Activated naive CD4-positive, alpha-beta T cell treated with anti-CD3 and anti-CD28 coated beads, Interleukin-2, amount 50 U/mL, for 24 hours (primary cell): ENCODE measurements at regions not wholly inside any gene's neighbourhood (a gene's known extent, or its start where the extent isn't known, plus 50 kb on each side); places are given as distances from the start of the nearest gene placed in this dataset.

Experiments
- H3K27ac Mint-ChIP-seq: one replicate; pipeline ENCODE4 v1.8.0; 2021; ENCODE audit warnings: mild to moderate bottlenecking, mixed read lengths
- H3K27me3 Mint-ChIP-seq: one replicate; pipeline ENCODE4 v1.8.0; 2021; ENCODE audit warnings: mixed read lengths
- H3K36me3 Mint-ChIP-seq: one replicate; pipeline ENCODE4 v1.8.0; 2021; ENCODE audit warnings: mixed read lengths
- H3K4me1 Mint-ChIP-seq: one replicate; pipeline ENCODE4 v1.8.0; 2021; ENCODE audit warnings: mixed read lengths
- H3K4me3 Mint-ChIP-seq: one replicate; pipeline ENCODE4 v1.8.0; 2021; ENCODE audit warnings: mild to moderate bottlenecking, mixed read lengths
- H3K9me3 Mint-ChIP-seq: one replicate; pipeline ENCODE4 v1.8.0; 2021; ENCODE audit warnings: mixed read lengths

- H3K27ac Mint-ChIP-seq: no peak overlapping the region
- H3K36me3 Mint-ChIP-seq: no peaks in the 10 kb centered on the region
- H3K4me3 Mint-ChIP-seq: no peak overlapping the region
- no peaks in the 10 kb centered on the region for H3K27me3 Mint-ChIP-seq
- H3K9me3 Mint-ChIP-seq: no peaks in the 10 kb centered on the region
- H3K4me1 Mint-ChIP-seq: no peaks in the 10 kb centered on the region
Observed at GRCh38 chr2:103435010-103435409, 673.2 kb downstream of the TMEM182 start.

- no peaks in the 10 kb centered on the region for H3K36me3 Mint-ChIP-seq
- H3K4me1 Mint-ChIP-seq: no peaks in the 10 kb centered on the region
- no peak overlapping the region for H3K27ac Mint-ChIP-seq
- H3K9me3 Mint-ChIP-seq: no peaks in the 10 kb centered on the region
- no peaks in the 10 kb centered on the region for H3K27me3 Mint-ChIP-seq
- H3K4me3 Mint-ChIP-seq: no peak overlapping the region
Observed at GRCh38 chr2:103437161-103437560, 675.3 kb downstream of the TMEM182 start.

- peaks cover 6% of the 10 kb centered on the region for H3K9me3 Mint-ChIP-seq
- no peaks in the 10 kb centered on the region for H3K36me3 Mint-ChIP-seq
- H3K27ac Mint-ChIP-seq: no peak overlapping the region
- no peaks in the 10 kb centered on the region for H3K4me1 Mint-ChIP-seq
- H3K27me3 Mint-ChIP-seq: no peaks in the 10 kb centered on the region
- H3K4me3 Mint-ChIP-seq: no peak overlapping the region
Observed at GRCh38 chr2:103445347-103445746, 683.5 kb downstream of the TMEM182 start.

- H3K27me3 Mint-ChIP-seq: no peaks in the 10 kb centered on the region
- H3K27ac Mint-ChIP-seq: no peak overlapping the region
- H3K9me3 Mint-ChIP-seq: no peaks in the 10 kb centered on the region
- no peaks in the 10 kb centered on the region for H3K36me3 Mint-ChIP-seq
- no peaks in the 10 kb centered on the region for H3K4me1 Mint-ChIP-seq
- no peak overlapping the region for H3K4me3 Mint-ChIP-seq
Observed at GRCh38 chr2:103448495-103448894, 686.7 kb downstream of the TMEM182 start.

- H3K4me1 Mint-ChIP-seq: no peaks in the 10 kb centered on the region
- no peak overlapping the region for H3K27ac Mint-ChIP-seq
- H3K4me3 Mint-ChIP-seq: no peak overlapping the region
- H3K9me3 Mint-ChIP-seq: no peaks in the 10 kb centered on the region
- no peaks in the 10 kb centered on the region for H3K27me3 Mint-ChIP-seq
- no peaks in the 10 kb centered on the region for H3K36me3 Mint-ChIP-seq
Observed at GRCh38 chr2:103451283-103451682, 689.5 kb downstream of the TMEM182 start.

- Mint-ChIP-seq H3K9me3 (no peaks in the 10 kb centered on the region), H3K4me3 (no peak overlapping the region), H3K36me3 (no peaks in the 10 kb centered on the region), H3K4me1 (no peaks in the 10 kb centered on the region), H3K27me3 (no peaks in the 10 kb centered on the region), H3K27ac (no peak overlapping the region)
Observed at GRCh38 chr2:103459283-103459682, 697.5 kb downstream of the TMEM182 start.

- no peak overlapping the region for H3K4me3 Mint-ChIP-seq
Observed at GRCh38 chr2:103462101-103462500, 700.3 kb downstream of the TMEM182 start.

GRCh38 chr2:103462712-103463111 is 700.9 kb downstream of the TMEM182 start:
- Mint-ChIP-seq H3K4me1 (no peaks in the 10 kb centered on the region), H3K4me3 (no peak overlapping the region), H3K36me3 (no peaks in the 10 kb centered on the region), H3K27ac (no peak overlapping the region), H3K9me3 (peaks cover 6% of the 10 kb centered on the region), H3K27me3 (no peaks in the 10 kb centered on the region)

More at GRCh38 chr2:103462101-103462500, 700.3 kb downstream of the TMEM182 start:
- peaks cover 6% of the 10 kb centered on the region for H3K9me3 Mint-ChIP-seq
- H3K27ac Mint-ChIP-seq: no peak overlapping the region
- no peaks in the 10 kb centered on the region for H3K27me3 Mint-ChIP-seq
- H3K36me3 Mint-ChIP-seq: no peaks in the 10 kb centered on the region
- H3K4me1 Mint-ChIP-seq: no peaks in the 10 kb centered on the region

- Mint-ChIP-seq H3K27ac (no peak overlapping the region), H3K27me3 (no peaks in the 10 kb centered on the region), H3K36me3 (no peaks in the 10 kb centered on the region), H3K4me3 (no peak overlapping the region), H3K4me1 (no peaks in the 10 kb centered on the region), H3K9me3 (peaks cover 6% of the 10 kb centered on the region)
Observed at GRCh38 chr2:103464831-103465230, 703.0 kb downstream of the TMEM182 start.

- H3K4me3 Mint-ChIP-seq: no peak overlapping the region
- no peak overlapping the region for H3K27ac Mint-ChIP-seq
- no peaks in the 10 kb centered on the region for H3K36me3 Mint-ChIP-seq
- H3K9me3 Mint-ChIP-seq: peaks cover 6% of the 10 kb centered on the region
- no peaks in the 10 kb centered on the region for H3K27me3 Mint-ChIP-seq
- no peaks in the 10 kb centered on the region for H3K4me1 Mint-ChIP-seq
Observed at GRCh38 chr2:103469800-103470199, 708.0 kb downstream of the TMEM182 start.

GRCh38 chr2:103484906-103485305 is 723.1 kb downstream of the TMEM182 start:
- Mint-ChIP-seq H3K4me1 (no peaks in the 10 kb centered on the region), H3K36me3 (no peaks in the 10 kb centered on the region), H3K9me3 (peaks cover 7% of the 10 kb centered on the region), H3K27me3 (no peaks in the 10 kb centered on the region), H3K4me3 (no peak overlapping the region), H3K27ac (no peak overlapping the region)

- H3K9me3 Mint-ChIP-seq: peaks cover 5% of the 10 kb centered on the region
- no peaks in the 10 kb centered on the region for H3K27me3 Mint-ChIP-seq
- no peak overlapping the region for H3K27ac Mint-ChIP-seq
- no peaks in the 10 kb centered on the region for H3K36me3 Mint-ChIP-seq
- H3K4me1 Mint-ChIP-seq: no peaks in the 10 kb centered on the region
- H3K4me3 Mint-ChIP-seq: no peak overlapping the region
Observed at GRCh38 chr2:103496850-103497249, 735.0 kb downstream of the TMEM182 start.

- Mint-ChIP-seq H3K4me1 (no peaks in the 10 kb centered on the region), H3K36me3 (no peaks in the 10 kb centered on the region), H3K9me3 (peaks cover 4% of the 10 kb centered on the region), H3K27ac (no peak overlapping the region), H3K4me3 (no peak overlapping the region), H3K27me3 (no peaks in the 10 kb centered on the region)
Observed at GRCh38 chr2:103506812-103507211, 745.0 kb downstream of the TMEM182 start.

GRCh38 chr2:103512442-103512841 is 750.6 kb downstream of the TMEM182 start:
- H3K4me1 Mint-ChIP-seq: no peaks in the 10 kb centered on the region
- H3K9me3 Mint-ChIP-seq: peaks cover 7% of the 10 kb centered on the region
- no peaks in the 10 kb centered on the region for H3K27me3 Mint-ChIP-seq
- no peaks in the 10 kb centered on the region for H3K36me3 Mint-ChIP-seq
- no peak overlapping the region for H3K4me3 Mint-ChIP-seq
- H3K27ac Mint-ChIP-seq: no peak overlapping the region

GRCh38 chr2:103520547-103520946 is 758.7 kb downstream of the TMEM182 start:
- no peak overlapping the region for H3K4me3 Mint-ChIP-seq
- no peaks in the 10 kb centered on the region for H3K36me3 Mint-ChIP-seq
- no peak overlapping the region for H3K27ac Mint-ChIP-seq
- no peaks in the 10 kb centered on the region for H3K4me1 Mint-ChIP-seq
- no peaks in the 10 kb centered on the region for H3K27me3 Mint-ChIP-seq
- no peaks in the 10 kb centered on the region for H3K9me3 Mint-ChIP-seq

- Mint-ChIP-seq H3K4me1 (no peaks in the 10 kb centered on the region), H3K9me3 (peaks cover 6% of the 10 kb centered on the region), H3K4me3 (no peak overlapping the region), H3K27me3 (no peaks in the 10 kb centered on the region), H3K27ac (no peak overlapping the region), H3K36me3 (no peaks in the 10 kb centered on the region)
Observed at GRCh38 chr2:103525756-103526155, 763.9 kb downstream of the TMEM182 start.

GRCh38 chr2:103526757-103527156 is 764.9 kb downstream of the TMEM182 start:
- H3K4me3 Mint-ChIP-seq: no peak overlapping the region
- H3K27me3 Mint-ChIP-seq: no peaks in the 10 kb centered on the region
- no peak overlapping the region for H3K27ac Mint-ChIP-seq
- H3K36me3 Mint-ChIP-seq: no peaks in the 10 kb centered on the region
- H3K9me3 Mint-ChIP-seq: peaks cover 6% of the 10 kb centered on the region
- H3K4me1 Mint-ChIP-seq: no peaks in the 10 kb centered on the region
